ENCODE measurements at regions not wholly inside any gene's neighbourhood (a gene's known extent, or its start where the extent isn't known, plus 50 kb on each side); places are given as distances from the start of the nearest gene placed in this dataset.
A peak's percentile ranks its signal among the peaks of the same experiment; 100 is the strongest.
"Not testable (repeated sequence)": the region's sequence is repeated elsewhere in the genome, so short reads cannot be mapped to it uniquely, and the experiment has no call there.

GRCh38 chr3:18618723-18619122 lies 193.6 kb upstream of the SATB1 start:
- DNase-seq (ENCODE audit: low spot score) = no peak

GRCh38 chr3:18611991-18612390 lies 186.9 kb upstream of the SATB1 start:
- no peak for DNase-seq (ENCODE audit: low spot score)

- DNase-seq (ENCODE audit: low spot score) = no peak
Measured at GRCh38 chr3:18609187-18609586, 184.0 kb upstream of the SATB1 start.

GRCh38 chr3:18597919-18598318 lies 172.8 kb upstream of the SATB1 start:
- DNase-seq (ENCODE audit: low spot score) = no peak

GRCh38 chr3:18593231-18593630 lies 168.1 kb upstream of the SATB1 start:
- no peak for DNase-seq (ENCODE audit: low spot score)

- no peak for DNase-seq (ENCODE audit: low spot score)
Measured at GRCh38 chr3:18591120-18591519, 166.0 kb upstream of the SATB1 start.

GRCh38 chr3:18586076-18586475 lies 160.9 kb upstream of the SATB1 start:
- no peak for DNase-seq (ENCODE audit: low spot score)

GRCh38 chr3:18585004-18585968 lies 160.1 kb upstream of the SATB1 start:
- no peak for DNase-seq (ENCODE audit: low spot score)

- DNase-seq (ENCODE audit: low spot score) = no peak
Measured at GRCh38 chr3:18580268-18580667, 155.1 kb upstream of the SATB1 start.

- no peak for DNase-seq (ENCODE audit: low spot score)
Measured at GRCh38 chr3:18579661-18580060, 154.5 kb upstream of the SATB1 start.

- no peak for DNase-seq (ENCODE audit: low spot score)
Measured at GRCh38 chr3:18575573-18575972, 150.4 kb upstream of the SATB1 start.

GRCh38 chr3:18572809-18573208 lies 147.7 kb upstream of the SATB1 start:
- no peak for DNase-seq (ENCODE audit: low spot score)

- no peak for DNase-seq (ENCODE audit: low spot score)
Measured at GRCh38 chr3:18567293-18567692, 142.2 kb upstream of the SATB1 start.

GRCh38 chr3:18562364-18563154 lies 137.4 kb upstream of the SATB1 start:
- no peak for DNase-seq (ENCODE audit: low spot score)

- peak; percentile 47 for DNase-seq (ENCODE audit: low spot score)
Measured at GRCh38 chr3:18559331-18559842, 134.2 kb upstream of the SATB1 start.

GRCh38 chr3:18558507-18558906 lies 133.4 kb upstream of the SATB1 start:
- no peak for DNase-seq (ENCODE audit: low spot score)

- no peak for DNase-seq (ENCODE audit: low spot score)
Measured at GRCh38 chr3:18557216-18557615, 132.1 kb upstream of the SATB1 start.

- no peak for DNase-seq (ENCODE audit: low spot score)
Measured at GRCh38 chr3:18556503-18557135, 131.5 kb upstream of the SATB1 start.

- no peak for DNase-seq (ENCODE audit: low spot score)
Measured at GRCh38 chr3:18556001-18556408, 130.9 kb upstream of the SATB1 start.

GRCh38 chr3:18552579-18553105 lies 127.5 kb upstream of the SATB1 start:
- DNase-seq (ENCODE audit: low spot score) = not testable (repeated sequence)

- DNase-seq (ENCODE audit: low spot score) = no peak
Measured at GRCh38 chr3:18546632-18547031, 121.5 kb upstream of the SATB1 start.

- DNase-seq (ENCODE audit: low spot score) = no peak
Measured at GRCh38 chr3:18544146-18544545, 119.0 kb upstream of the SATB1 start.

All from D341Med (cell line).